ENCODE measurements at regions not wholly inside any gene's neighbourhood (a gene's known extent, or its start where the extent isn't known, plus 50 kb on each side); places are given as distances from the start of the nearest gene placed in this dataset.

DNA sequence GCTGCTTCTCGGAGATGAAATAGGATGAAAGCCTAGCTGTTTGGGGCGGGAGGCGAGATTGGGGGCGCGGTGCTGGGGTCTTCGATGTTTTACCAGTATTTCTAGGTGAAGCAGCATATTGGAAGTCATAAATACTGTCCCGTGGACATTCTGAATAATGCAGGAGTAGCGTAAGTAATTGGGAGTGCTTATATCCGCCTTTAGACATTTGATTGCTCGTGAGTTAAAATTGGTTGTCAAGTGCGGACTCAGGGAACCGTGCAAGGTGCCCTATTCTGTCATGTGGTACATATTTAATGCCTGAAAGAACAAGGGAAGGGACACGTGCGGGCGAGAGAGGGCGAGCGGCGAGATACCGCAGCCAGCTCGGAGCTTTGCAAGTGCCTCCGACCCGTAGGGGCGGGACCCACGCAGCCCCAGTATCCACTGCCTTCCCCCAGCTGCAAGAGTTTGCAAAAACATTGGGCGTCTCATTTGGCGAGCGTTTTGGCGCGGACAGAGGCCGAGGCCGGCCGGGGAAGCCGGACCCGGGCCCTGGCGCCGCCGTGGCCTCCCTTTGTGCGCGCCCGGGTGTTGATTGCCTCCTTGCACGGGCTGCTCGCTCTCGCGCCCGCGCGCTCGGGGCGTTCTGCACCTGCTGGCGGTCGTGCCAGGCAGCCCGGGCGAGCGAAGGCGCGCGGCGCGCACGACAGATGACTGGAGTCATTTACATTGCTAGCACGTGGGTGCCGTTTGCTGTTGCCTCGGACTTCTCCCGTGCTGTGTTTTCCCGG is 849.8 kb upstream of the RBFOX1 start:
- TF ChIP-seq CTCF (IDR thresholded peaks at IDR 0.05) (no peak), POLR2A (IDR thresholded peaks at IDR 0.05) (no peak)

Measured in breast epithelium (tissue), 3 donors.